ENCODE measurements at regions not wholly inside any gene's neighbourhood (a gene's known extent, or its start where the extent isn't known, plus 50 kb on each side); places are given as distances from the start of the nearest gene placed in this dataset.

GRCh38 chr2:226030788-226031646 lies 631.5 kb downstream of the NYAP2 start (continued):
- 0 out of 2 replicates have a peak, but pooled peaks have one; percentile 66 for TF ChIP-seq ZNF142 (CRISPR knock-in tag; IDR thresholded peaks at IDR 0.05)
- TF ChIP-seq NCOA2 (CRISPR knock-in tag; IDR thresholded peaks at IDR 0.05): peak; percentile 60
- TF ChIP-seq HNRNPUL1 (IDR thresholded peaks at IDR 0.05; ENCODE audit: low read depth, low read length): no peak
- TF ChIP-seq THAP8 (CRISPR knock-in tag; IDR thresholded peaks at IDR 0.05; ENCODE audit: borderline replicate concordance): no peak
- no peak; the same call in 1 of the 2 replicates for TF ChIP-seq RELA (CRISPR knock-in tag; IDR thresholded peaks at IDR 0.05)
- TF ChIP-seq AFF4 (CRISPR knock-in tag; IDR thresholded peaks at IDR 0.05): no peak; the same call in 1 of the 2 replicates
- TF ChIP-seq GMEB2 (CRISPR knock-in tag; IDR thresholded peaks at IDR 0.05; ENCODE audit: low read depth): no peak
- TF ChIP-seq MYPOP (CRISPR knock-in tag; IDR thresholded peaks at IDR 0.05): 0 out of 2 replicates have a peak, but pooled peaks have one; percentile 29
- TF ChIP-seq ARHGAP35 (CRISPR knock-in tag; IDR thresholded peaks at IDR 0.05; ENCODE audit: borderline replicate concordance): peak; percentile 55; the same call in 1 of the 2 replicates
- TF ChIP-seq SMAD3 (CRISPR knock-in tag; IDR thresholded peaks at IDR 0.05): no peak; the same call in 1 of the 2 replicates
- peak; percentile 94; the same call in 1 of the 2 replicates for TF ChIP-seq NFKB2 (CRISPR knock-in tag; IDR thresholded peaks at IDR 0.05; ENCODE audit: borderline replicate concordance)
- TF ChIP-seq ZNF296 (CRISPR knock-in tag; conservative IDR thresholded peaks at IDR 0.05): no peak
- no peak for TF ChIP-seq CENPBD1 (CRISPR knock-in tag; IDR thresholded peaks at IDR 0.05; ENCODE audit: borderline replicate concordance, low read depth)
- no peak for TF ChIP-seq KAT2B (IDR thresholded peaks at IDR 0.05; ENCODE audit: borderline replicate concordance, low read depth, low read length)
